Peyer's patch (tissue), 4 donors: ENCODE measurements at regions not wholly inside any gene's neighbourhood (a gene's known extent, or its start where the extent isn't known, plus 50 kb on each side); places are given as distances from the start of the nearest gene placed in this dataset.

ENCODE experiments used
- CTCF ChIP-seq, 6 experiments: fragments of 450-650 bp in 4 of 6; fragments of 200-600 bp in 2 of 6; sonication (generic) in 1 of 6; IDR thresholded peaks; one replicate each; pipeline ENCODE4 v1.5.1; 2017 to 2019; ENCODE audit warnings: antibody characterized with exemption in 6 of 6, mild to moderate bottlenecking in 3 of 6, moderate library complexity in 1 of 6
- POLR2A ChIP-seq, 2 donors: fragments of 450-650 bp; IDR thresholded peaks; one replicate each; pipeline ENCODE4 v1.5.1; 2017; ENCODE audit warnings: antibody characterized with exemption in 2 of 2, mild to moderate bottlenecking in 2 of 2, moderate library complexity in 2 of 2

GRCh38 chrX:109040057-109040456, 303.7 kb upstream of the IRS4 start:
- no peak for TF ChIP-seq CTCF (IDR thresholded peaks at IDR 0.05)
- TF ChIP-seq POLR2A (IDR thresholded peaks at IDR 0.05), result no peak
